ENCODE measurements at regions not wholly inside any gene's neighbourhood (a gene's known extent, or its start where the extent isn't known, plus 50 kb on each side); places are given as distances from the start of the nearest gene placed in this dataset.

GRCh38 chr1:8257621-8258020 is 60.3 kb upstream of the SLC45A1 start:
- Histone ChIP-seq H3K4me1 (ENCODE audit: control insufficient read depth in 1 of 2, low read depth in 2 of 2) (peaks cover 8 to 19% of the 10 kb centered on the region in 2 donors), H3K27me3 (replicated peaks; ENCODE audit: insufficient read depth) (no peaks in the 10 kb centered on the region), H3K36me3 (no peaks in the 10 kb centered on the region), H3K9me3 (no peaks in the 10 kb centered on the region), H3K4me3 (no peak overlapping the region), H3K27ac (no peak overlapping the region)
- TF ChIP-seq, protein P1, sequence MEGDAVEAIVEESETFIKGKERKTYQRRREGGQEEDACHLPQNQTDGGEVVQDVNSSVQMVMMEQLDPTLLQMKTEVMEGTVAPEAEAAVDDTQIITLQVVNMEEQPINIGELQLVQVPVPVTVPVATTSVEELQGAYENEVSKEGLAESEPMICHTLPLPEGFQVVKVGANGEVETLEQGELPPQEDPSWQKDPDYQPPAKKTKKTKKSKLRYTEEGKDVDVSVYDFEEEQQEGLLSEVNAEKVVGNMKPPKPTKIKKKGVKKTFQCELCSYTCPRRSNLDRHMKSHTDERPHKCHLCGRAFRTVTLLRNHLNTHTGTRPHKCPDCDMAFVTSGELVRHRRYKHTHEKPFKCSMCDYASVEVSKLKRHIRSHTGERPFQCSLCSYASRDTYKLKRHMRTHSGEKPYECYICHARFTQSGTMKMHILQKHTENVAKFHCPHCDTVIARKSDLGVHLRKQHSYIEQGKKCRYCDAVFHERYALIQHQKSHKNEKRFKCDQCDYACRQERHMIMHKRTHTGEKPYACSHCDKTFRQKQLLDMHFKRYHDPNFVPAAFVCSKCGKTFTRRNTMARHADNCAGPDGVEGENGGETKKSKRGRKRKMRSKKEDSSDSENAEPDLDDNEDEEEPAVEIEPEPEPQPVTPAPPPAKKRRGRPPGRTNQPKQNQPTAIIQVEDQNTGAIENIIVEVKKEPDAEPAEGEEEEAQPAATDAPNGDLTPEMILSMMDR (IDR thresholded peaks at IDR 0.05), result no peak
- DNase-seq (ENCODE audit: low spot score), result no peak
- ATAC-seq (ENCODE audit: insufficient number of reproducible peaks, low FRiP score, low read depth), result no peak

DNA sequence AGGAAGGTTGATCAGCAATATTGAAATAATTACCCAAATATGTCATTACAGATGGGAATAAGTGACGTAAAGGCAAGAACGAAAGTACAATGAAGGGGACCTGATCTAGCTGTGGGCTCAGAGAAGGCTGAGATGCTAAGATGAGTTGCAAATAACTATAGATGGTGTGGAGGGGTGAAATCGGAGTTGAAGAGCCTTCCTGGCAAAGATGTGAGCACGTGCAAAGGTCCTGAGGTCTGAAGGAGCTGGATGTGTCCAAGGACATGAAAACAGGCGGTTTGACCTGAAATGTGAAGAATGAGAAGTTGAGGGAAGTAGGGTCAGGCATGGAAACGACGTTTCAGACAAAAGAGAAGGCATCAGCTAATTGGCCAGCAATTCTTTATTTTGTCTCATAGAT is 61.6 kb upstream of the SLC45A1 start:
- ATAC-seq (ENCODE audit: insufficient number of reproducible peaks, low FRiP score, low read depth), result no peak
- Histone ChIP-seq H3K4me3 (no peak overlapping the region), H3K9me3 (no peaks in the 10 kb centered on the region), H3K27ac (no peak overlapping the region), H3K4me1 (ENCODE audit: control insufficient read depth in 1 of 2, low read depth in 2 of 2) (peaks cover 8 to 24% of the 10 kb centered on the region in 2 donors), H3K27me3 (replicated peaks; ENCODE audit: insufficient read depth) (no peaks in the 10 kb centered on the region), H3K36me3 (no peaks in the 10 kb centered on the region)
- DNase-seq (ENCODE audit: low spot score), result no peak
- TF ChIP-seq, protein P1 (IDR thresholded peaks at IDR 0.05), result no peak

GRCh38 chr1:8255712-8256111 is 62.2 kb upstream of the SLC45A1 start:
- H3K9me3 ChIP-seq, result no peaks in the 10 kb centered on the region
- H3K4me3 ChIP-seq, result no peak overlapping the region
- ATAC-seq (ENCODE audit: insufficient number of reproducible peaks, low FRiP score, low read depth) (no peak), DNase-seq (ENCODE audit: low spot score) (no peak)
- no peak overlapping the region for H3K27ac ChIP-seq
- H3K36me3 ChIP-seq, result no peaks in the 10 kb centered on the region
- no peaks in the 10 kb centered on the region for H3K27me3 ChIP-seq (replicated peaks; ENCODE audit: insufficient read depth)
- TF ChIP-seq, protein P1 (IDR thresholded peaks at IDR 0.05), result no peak
- peaks cover 8 to 30% of the 10 kb centered on the region in 2 donors for H3K4me1 ChIP-seq (ENCODE audit: control insufficient read depth in 1 of 2, low read depth in 2 of 2)

DNA sequence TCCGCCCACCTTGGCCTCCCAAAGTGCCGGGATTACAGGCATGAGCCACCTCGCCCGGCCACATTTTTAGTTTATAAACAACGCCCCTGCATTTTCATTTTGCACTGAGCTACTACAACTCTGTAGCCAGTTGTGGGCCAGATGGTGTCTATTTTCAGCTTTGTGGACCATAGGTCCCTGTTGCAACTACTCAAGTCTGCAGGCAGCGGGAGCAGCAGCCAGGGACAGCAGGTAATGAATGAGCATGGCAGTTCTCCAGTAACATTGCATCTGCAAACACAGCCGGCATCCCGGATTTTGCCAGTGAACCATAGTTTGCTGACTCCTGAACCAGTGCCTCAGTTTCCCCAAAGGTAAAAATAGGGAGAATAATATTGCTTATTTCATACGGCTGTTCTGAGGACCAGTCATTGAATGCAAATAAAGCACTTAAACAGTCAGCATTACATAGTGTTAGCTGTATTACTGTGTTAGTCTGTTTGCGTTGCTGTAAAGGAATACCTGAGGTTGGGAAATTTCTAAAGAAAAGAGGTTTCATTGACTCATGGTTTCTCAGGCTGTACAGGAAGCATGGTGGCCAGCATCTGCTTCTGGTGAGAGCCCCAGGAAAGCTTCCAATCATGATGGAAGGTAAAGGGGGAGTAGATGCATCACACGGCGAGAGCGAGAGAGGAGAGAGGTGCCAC is 65.5 kb upstream of the SLC45A1 start:
- Histone ChIP-seq H3K36me3 (no peaks in the 10 kb centered on the region), H3K4me3 (no peak overlapping the region), H3K9me3 (no peaks in the 10 kb centered on the region), H3K27me3 (replicated peaks; ENCODE audit: insufficient read depth) (no peaks in the 10 kb centered on the region), H3K27ac (no peak overlapping the region), H3K4me1 (ENCODE audit: control insufficient read depth in 1 of 2, low read depth in 2 of 2) (peaks cover 0 to 11% of the 10 kb centered on the region in 2 donors)
- TF ChIP-seq, protein P1 (IDR thresholded peaks at IDR 0.05), result no peak
- DNase-seq (ENCODE audit: low spot score), result no peak
- no peak for ATAC-seq (ENCODE audit: insufficient number of reproducible peaks, low FRiP score, low read depth)

DNA sequence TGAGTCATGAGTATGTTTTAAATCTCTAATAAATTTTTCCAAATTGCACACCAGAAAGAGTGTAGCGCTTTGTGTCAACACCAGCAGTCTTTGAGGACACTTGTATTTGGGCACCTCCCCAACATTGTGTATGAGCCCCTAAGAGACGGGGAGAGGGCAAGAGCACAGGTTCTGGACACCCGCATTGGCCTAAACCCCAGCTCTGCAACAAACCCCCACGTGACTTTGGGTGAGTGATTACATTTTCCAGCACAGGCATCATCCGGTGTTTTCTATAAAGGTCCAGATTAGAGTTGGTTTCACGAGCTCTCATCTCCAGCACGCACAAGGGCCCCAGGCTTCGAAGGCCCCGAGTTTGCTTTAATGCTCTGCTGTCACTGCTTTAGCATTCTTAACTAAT is 66.3 kb upstream of the SLC45A1 start:
- Histone ChIP-seq H3K4me3 (peak overlapping the region; percentile 28), H3K27me3 (replicated peaks; ENCODE audit: insufficient read depth) (no peaks in the 10 kb centered on the region), H3K27ac (no peak overlapping the region), H3K9me3 (no peaks in the 10 kb centered on the region), H3K4me1 (ENCODE audit: control insufficient read depth in 1 of 2, low read depth in 2 of 2) (peaks cover 0 to 11% of the 10 kb centered on the region in 2 donors), H3K36me3 (no peaks in the 10 kb centered on the region)
- TF ChIP-seq, protein P1 (IDR thresholded peaks at IDR 0.05), result no peak
- no peak for DNase-seq (ENCODE audit: low spot score)
- ATAC-seq (ENCODE audit: insufficient number of reproducible peaks, low FRiP score, low read depth), result no peak

All from thoracic aorta (tissue), 2 donors.